Left colon (tissue), 2 donors: ENCODE measurements at regions not wholly inside any gene's neighbourhood (a gene's known extent, or its start where the extent isn't known, plus 50 kb on each side); places are given as distances from the start of the nearest gene placed in this dataset.

Source experiments
- ATAC-seq: fragments of 200-7000 bp; cut with Tn5 transposase; one replicate; pipeline ENCODE4 v1.9.1; 2020; ENCODE audit warnings: mild to moderate bottlenecking, moderate library complexity
- DNase-seq, 2 donors: peaks; one replicate each; pipeline ENCODE4 v3.0.0-alpha.2; 2020
- intact Hi-C, 2 donors: fragments of 100-400 bp; cut with DNase I in 1 of 2; cut with micrococcal nuclease in 1 of 2; formaldehyde crosslinking; loops; one replicate each; pipeline versions ENCODE4 v1.11.2 to v1.14.0; 2022; cut with DNase I, micrococcal nuclease
- donor health status: DM: no; HTN: no; CAD: no.
- donor health status: DM: yes; HTN: yes; CAD: no.

- no peak for ATAC-seq
- peak; percentile 20 to 26 for DNase-seq
- intact Hi-C loops, result loop anchor here in 1 of 2 donors (10.0 kb wide), 1 partner anchor 1095 kb away; no protein-coding TSS in a partner anchor
These were observed 417.3 kb downstream of the SNAPC1 start for GRCh38 chr14:62179367-62180018.

- no peak for DNase-seq
- no peak for ATAC-seq
- intact Hi-C loops, result no loop called here
These were observed 419.4 kb downstream of the SNAPC1 start for GRCh38 chr14:62181591-62181990.

- intact Hi-C loops, result no loop called here
- ATAC-seq (no peak), DNase-seq (no peak)
These were observed 422.9 kb downstream of the SNAPC1 start for GRCh38 chr14:62185078-62185477.

GRCh38 chr14:62187265-62187664, 425.0 kb downstream of the SNAPC1 start:
- ATAC-seq, result no peak
- no peak for DNase-seq

GRCh38 chr14:62189698-62190097, 427.5 kb downstream of the SNAPC1 start:
- ATAC-seq (no peak), DNase-seq (no peak)
- intact Hi-C loops, result no loop called here

More at GRCh38 chr14:62187265-62187664, 425.0 kb downstream of the SNAPC1 start:
- intact Hi-C loops, result no loop called here

GRCh38 chr14:62206456-62206855, 444.2 kb downstream of the SNAPC1 start:
- DNase-seq (no peak), ATAC-seq (no peak)
- intact Hi-C loops, result no loop called here

- ATAC-seq (no peak), DNase-seq (no peak)
- intact Hi-C loops, result no loop called here
These were observed 447.2 kb downstream of the SNAPC1 start for GRCh38 chr14:62209287-62209899.

- no peak for DNase-seq
- intact Hi-C loops, result no loop called here
- no peak for ATAC-seq
These were observed 451.3 kb downstream of the SNAPC1 start for GRCh38 chr14:62213516-62213915.

GRCh38 chr14:62216121-62216520, 453.9 kb downstream of the SNAPC1 start:
- intact Hi-C loops, result no loop called here

GRCh38 chr14:62234849-62235248, 472.6 kb downstream of the SNAPC1 start:
- DNase-seq (no peak), ATAC-seq (no peak)
- intact Hi-C loops, result no loop called here

More at GRCh38 chr14:62216121-62216520, 453.9 kb downstream of the SNAPC1 start:
- ATAC-seq (no peak), DNase-seq (no peak)

- DNase-seq (no peak), ATAC-seq (no peak)
- intact Hi-C loops, result no loop called here
These were observed 482.0 kb downstream of the SNAPC1 start for GRCh38 chr14:62244221-62244620.

GRCh38 chr14:62247266-62247665, 485.0 kb downstream of the SNAPC1 start:
- ATAC-seq (no peak), DNase-seq (no peak)
- intact Hi-C loops, result no loop called here

- no peak for DNase-seq
- intact Hi-C loops, result no loop called here
- no peak for ATAC-seq
These were observed 489.0 kb downstream of the SNAPC1 start for GRCh38 chr14:62251237-62251636.

- intact Hi-C loops, result no loop called here
- DNase-seq (no peak), ATAC-seq (no peak)
These were observed 491.0 kb downstream of the SNAPC1 start for GRCh38 chr14:62253171-62253570.

GRCh38 chr14:62253911-62254310, 491.7 kb downstream of the SNAPC1 start:
- intact Hi-C loops, result no loop called here
- DNase-seq, result no peak
- no peak for ATAC-seq

- no peak for DNase-seq
- no peak for ATAC-seq
- intact Hi-C loops, result no loop called here
These were observed 507.0 kb downstream of the SNAPC1 start for GRCh38 chr14:62269204-62269603.

GRCh38 chr14:62270236-62270635, 508.0 kb downstream of the SNAPC1 start:
- ATAC-seq (no peak), DNase-seq (no peak)
- intact Hi-C loops, result no loop called here

GRCh38 chr14:62280366-62280765, 518.1 kb downstream of the SNAPC1 start:
- DNase-seq, result no peak
- intact Hi-C loops, result no loop called here
- no peak for ATAC-seq

- no peak for DNase-seq
- intact Hi-C loops, result no loop called here
- ATAC-seq, result no peak
These were observed 521.6 kb downstream of the SNAPC1 start for GRCh38 chr14:62283837-62284236.

- intact Hi-C loops, result no loop called here
- ATAC-seq, result no peak
- no peak for DNase-seq
These were observed 527.3 kb downstream of the SNAPC1 start for GRCh38 chr14:62289471-62289870.

GRCh38 chr14:62301080-62301479, 538.9 kb downstream of the SNAPC1 start:
- DNase-seq (no peak), ATAC-seq (no peak)
- intact Hi-C loops, result no loop called here
